Heart left ventricle (tissue), 16 donors: ENCODE measurements at regions not wholly inside any gene's neighbourhood (a gene's known extent, or its start where the extent isn't known, plus 50 kb on each side); places are given as distances from the start of the nearest gene placed in this dataset.
A peak's percentile ranks its signal among the peaks of the same experiment; 100 is the strongest.

ENCODE experiments used
- ATAC-seq, 4 donors: fragments of 200-7000 bp; cut with Tn5 transposase; one replicate each; pipeline ENCODE4 v1.9.1; 2020 to 2022; ENCODE audit warnings: moderate library complexity in 4 of 4, mild to moderate bottlenecking in 3 of 4, moderate number of reproducible peaks in 1 of 4
- DNase-seq, 5 donors: peaks; one replicate each; pipeline ENCODE4 v3.0.0-alpha.2; 2020
- H3K27ac ChIP-seq, 12 donors: fragments of 200-600 bp; sonication (generic) in 4 of 12; one replicate each; pipeline versions ENCODE4 v1.5.0 to v1.8.0; 2016 to 2022; ENCODE audit warnings: mild to moderate bottlenecking in 2 of 12
- H3K27me3 ChIP-seq, 9 donors: fragments of 200-600 bp; sonication (generic) in 2 of 9; one replicate each; pipeline versions ENCODE4 v1.5.1 to v1.8.0; 2016 to 2022; ENCODE audit warnings: mild to moderate bottlenecking in 3 of 9
- H3K36me3 ChIP-seq, 9 donors: fragments of 200-600 bp; sonication (generic) in 2 of 9; one replicate each; pipeline versions ENCODE4 v1.5.0 to v1.8.0; 2018 to 2022; ENCODE audit warnings: mild to moderate bottlenecking in 2 of 9
- H3K4me1 ChIP-seq, 12 donors: fragments of 200-600 bp; sonication (generic) in 4 of 12; one replicate each; pipeline versions ENCODE4 v1.5.0 to v1.8.0; 2016 to 2022; ENCODE audit warnings: mild to moderate bottlenecking in 3 of 12
- H3K4me3 ChIP-seq, 12 donors: fragments of 200-600 bp; sonication (generic) in 4 of 12; one replicate each; pipeline versions ENCODE4 v1.5.0 to v1.8.0; 2017 to 2022; ENCODE audit warnings: mild to moderate bottlenecking in 9 of 12, moderate library complexity in 4 of 12
- H3K9me3 ChIP-seq, 12 donors: fragments of 200-600 bp; sonication (generic) in 4 of 12; one replicate each; pipeline versions ENCODE4 v1.5.0 to v1.8.0; 2016 to 2022; ENCODE audit warnings: mild to moderate bottlenecking in 1 of 12
- CTCF ChIP-seq, 12 donors: fragments of 200-600 bp; sonication (generic) in 4 of 12; IDR thresholded peaks; one replicate each; pipeline versions ENCODE4 v1.5.0 to v1.8.0; 2018 to 2022; ENCODE audit warnings: antibody characterized with exemption in 12 of 12, mild to moderate bottlenecking in 5 of 12
- POLR2A ChIP-seq, 2 donors: fragments of 450-650 bp; IDR thresholded peaks; one replicate each; pipeline ENCODE4 v1.6.1; 2017; ENCODE audit warnings: antibody characterized with exemption in 2 of 2, mild to moderate bottlenecking in 2 of 2, moderate library complexity in 2 of 2
- WGBS, 4 donors: extraction: QIAGEN DNeasy Blood & Tissue Kit in 2 of 4; methylation state at CpG; one replicate each; pipeline versions ENCODE4 v1.1.5 to v1.1.7; 2013 to 2018; 5-methylcytosine and 5-hydroxymethylcytosine counted together
- intact Hi-C, 10 donors: fragments of 100-400 bp; cut with DNase I; formaldehyde crosslinking; loops; one replicate each; pipeline versions ENCODE4 v1.11.1 to v1.14.2; 2022
- donor health status: ischemic (EF 13 %, LVEDD 7.1; RV severe dilation, severe dysfunction).
- donor health status: healthy with polysubstance abuse.
- donor health status: DM: no; HTN: yes; CAD: no.
- donor health status: DM: no; HTN: no; CAD: no.
- donor health status: ischemic (EF 25% LVEDD 6.9; RV normal size, moderate dysfunction).
- donor health status: ischemic (EF 25% LVEDD 5.7; RV mildly dilated, moderate dysfunction).
- donor health status: healthy.
- donor health status: DM: yes; HTN: yes; CAD: no.
- donor health status: ischemic (EF 35%, LVEDD 5.7; RV mildly dilated, moderate dysfunction).
- donor health status: nonischemic (EF 11% LVEDD 7.7; RV severe dilation, severe dysfunction).
- donor health status: DM: yes; HTN: yes; CAD: no.
- donor health status: PGD.
- donor health status: ischemic (EF 29% LVEDD 5.4; RV normal size, mild dysfunction).
- donor health status: nonischemic (EF 23%, LVEDD 6.1; RV moderate dilation, normal function).

GRCh38 chr11:70527429-70528045 is 129.2 kb downstream of the CTTN start:
- no peaks in the 10 kb centered on the region for H3K36me3 ChIP-seq
- H3K27me3 ChIP-seq = peaks cover 0 to 8% (median 0%) of the 10 kb centered on the region in 9 donors
- H3K4me1 ChIP-seq = peaks cover 0 to 8% (median 0%) of the 10 kb centered on the region in 12 donors
- H3K4me3 ChIP-seq = no peak overlapping the region
- peak in 2 of 5 donors; percentile 15 to 30 for DNase-seq
- 73 to 90% (median 79%) methylated on average over 5 to 10 of the region's 10 CpGs for WGBS, 4 donors
- ATAC-seq = no peak
- H3K9me3 ChIP-seq = no peaks in the 10 kb centered on the region
- no peak for TF ChIP-seq CTCF (IDR thresholded peaks at IDR 0.05)
- no peak for TF ChIP-seq POLR2A (IDR thresholded peaks at IDR 0.05)
- intact Hi-C loops = no loop called here
- H3K27ac ChIP-seq = no peak overlapping the region

GRCh38 chr11:70528046-70528793 is 129.9 kb downstream of the CTTN start:
- 79 to 81% (median 79%) methylated on average over 20 to 33 of the region's 33 CpGs for WGBS, 4 donors
- DNase-seq (peak in 2 of 5 donors; percentile 24 to 64), ATAC-seq (no peak)
- H3K9me3 ChIP-seq = no peaks in the 10 kb centered on the region
- H3K27me3 ChIP-seq = peaks cover 0 to 2% (median 0%) of the 10 kb centered on the region in 9 donors
- H3K4me3 ChIP-seq = no peak overlapping the region
- intact Hi-C loops = no loop called here
- TF ChIP-seq CTCF (IDR thresholded peaks at IDR 0.05) = no peak
- TF ChIP-seq POLR2A (IDR thresholded peaks at IDR 0.05) = no peak
- no peaks in the 10 kb centered on the region for H3K36me3 ChIP-seq
- H3K27ac ChIP-seq = no peak overlapping the region
- H3K4me1 ChIP-seq = peaks cover 0 to 8% (median 0%) of the 10 kb centered on the region in 12 donors

- ATAC-seq (no peak), DNase-seq (peak in 2 of 5 donors; percentile 15 to 20)
- 88 to 91% (median 90%) methylated on average over 18 of the region's 18 CpGs for WGBS, 4 donors
- TF ChIP-seq CTCF (IDR thresholded peaks at IDR 0.05) (no peak), POLR2A (IDR thresholded peaks at IDR 0.05) (no peak)
- Histone ChIP-seq H3K27ac (no peak overlapping the region), H3K4me3 (no peak overlapping the region), H3K9me3 (no peaks in the 10 kb centered on the region), H3K27me3 (no peaks in the 10 kb centered on the region), H3K36me3 (no peaks in the 10 kb centered on the region), H3K4me1 (peaks cover 0 to 8% (median 0%) of the 10 kb centered on the region in 12 donors)
- intact Hi-C loops = no loop called here
These were observed 130.7 kb downstream of the CTTN start for GRCh38 chr11:70528794-70529580.

GRCh38 chr11:70530010-70530409 is 131.7 kb downstream of the CTTN start:
- Histone ChIP-seq H3K4me1 (no peaks in the 10 kb centered on the region), H3K27ac (no peak overlapping the region), H3K27me3 (no peaks in the 10 kb centered on the region), H3K9me3 (no peaks in the 10 kb centered on the region), H3K4me3 (no peak overlapping the region), H3K36me3 (no peaks in the 10 kb centered on the region)
- ATAC-seq = no peak
- WGBS, 4 donors = 88 to 97% (median 92%) methylated on average over 10 of the region's 10 CpGs
- DNase-seq = peak in 1 of 5 donors; percentile 20
- intact Hi-C loops = no loop called here
- TF ChIP-seq CTCF (IDR thresholded peaks at IDR 0.05) (no peak), POLR2A (IDR thresholded peaks at IDR 0.05) (no peak)
